ENCODE measurements at regions not wholly inside any gene's neighbourhood (a gene's known extent, or its start where the extent isn't known, plus 50 kb on each side); places are given as distances from the start of the nearest gene placed in this dataset.

DNA sequence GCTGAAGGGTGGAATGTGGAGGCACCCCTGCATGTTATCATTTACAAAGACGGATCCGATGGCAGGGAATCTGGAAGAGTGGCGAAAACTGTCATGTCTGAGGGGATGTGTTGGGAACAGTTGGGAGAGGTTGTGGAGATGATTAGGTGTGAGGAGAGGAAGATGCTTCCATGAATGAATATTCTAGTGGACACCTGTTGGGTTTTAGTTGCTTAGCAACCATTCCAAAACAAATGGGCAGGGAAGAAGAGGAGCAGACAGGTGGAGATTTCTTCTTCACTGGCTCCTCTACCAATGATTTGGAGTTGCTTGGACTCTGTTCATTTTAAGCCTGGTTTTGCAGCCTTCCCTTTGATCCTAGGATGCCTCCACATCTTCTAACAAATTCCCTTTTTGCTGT is 465.3 kb upstream of the CLINT1 start:
- Histone ChIP-seq H4K20me1 (ENCODE audit: insufficient read depth, low read length) (no peaks in the 10 kb centered on the region), H3K9ac (ENCODE audit: low read length) (no peak overlapping the region), H3K27ac (ENCODE audit: low read length) (no peak overlapping the region), H3K79me2 (ENCODE audit: low read length) (no peaks in the 10 kb centered on the region), H3K27me3 (replicated peaks; ENCODE audit: insufficient read depth, low read length) (no peaks in the 10 kb centered on the region), H3K9me3 (replicated peaks; ENCODE audit: insufficient read depth, low read length) (no peaks in the 10 kb centered on the region), H2AFZ (ENCODE audit: low read length) (no peak overlapping the region), H3K4me1 (ENCODE audit: low read length) (peaks cover 9% of the 10 kb centered on the region; the same call in 1 of the 2 replicates), H3K4me2 (ENCODE audit: low read depth, low read length) (no peak overlapping the region), H3F3A (ENCODE audit: insufficient read depth, low read length) (no peaks in the 10 kb centered on the region), H3K36me3 (replicated peaks; ENCODE audit: insufficient read depth, low read length) (no peaks in the 10 kb centered on the region), H3K9me2 (replicated peaks; ENCODE audit: insufficient read depth, low read length) (no peaks in the 10 kb centered on the region), H3K4me3 (ENCODE audit: low read length) (no peak overlapping the region)
- DNase-seq = no peak
- TF ChIP-seq, protein P1, sequence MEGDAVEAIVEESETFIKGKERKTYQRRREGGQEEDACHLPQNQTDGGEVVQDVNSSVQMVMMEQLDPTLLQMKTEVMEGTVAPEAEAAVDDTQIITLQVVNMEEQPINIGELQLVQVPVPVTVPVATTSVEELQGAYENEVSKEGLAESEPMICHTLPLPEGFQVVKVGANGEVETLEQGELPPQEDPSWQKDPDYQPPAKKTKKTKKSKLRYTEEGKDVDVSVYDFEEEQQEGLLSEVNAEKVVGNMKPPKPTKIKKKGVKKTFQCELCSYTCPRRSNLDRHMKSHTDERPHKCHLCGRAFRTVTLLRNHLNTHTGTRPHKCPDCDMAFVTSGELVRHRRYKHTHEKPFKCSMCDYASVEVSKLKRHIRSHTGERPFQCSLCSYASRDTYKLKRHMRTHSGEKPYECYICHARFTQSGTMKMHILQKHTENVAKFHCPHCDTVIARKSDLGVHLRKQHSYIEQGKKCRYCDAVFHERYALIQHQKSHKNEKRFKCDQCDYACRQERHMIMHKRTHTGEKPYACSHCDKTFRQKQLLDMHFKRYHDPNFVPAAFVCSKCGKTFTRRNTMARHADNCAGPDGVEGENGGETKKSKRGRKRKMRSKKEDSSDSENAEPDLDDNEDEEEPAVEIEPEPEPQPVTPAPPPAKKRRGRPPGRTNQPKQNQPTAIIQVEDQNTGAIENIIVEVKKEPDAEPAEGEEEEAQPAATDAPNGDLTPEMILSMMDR (IDR thresholded peaks at IDR 0.05; ENCODE audit: low read length) = no peak
- no peak for TF ChIP-seq EZH2 (optimal IDR thresholded peaks at IDR 0.05; ENCODE audit: low read depth, low read length)
- TF ChIP-seq EZH2phosphoT487 (IDR thresholded peaks at IDR 0.05; ENCODE audit: low read length) = no peak

DNA sequence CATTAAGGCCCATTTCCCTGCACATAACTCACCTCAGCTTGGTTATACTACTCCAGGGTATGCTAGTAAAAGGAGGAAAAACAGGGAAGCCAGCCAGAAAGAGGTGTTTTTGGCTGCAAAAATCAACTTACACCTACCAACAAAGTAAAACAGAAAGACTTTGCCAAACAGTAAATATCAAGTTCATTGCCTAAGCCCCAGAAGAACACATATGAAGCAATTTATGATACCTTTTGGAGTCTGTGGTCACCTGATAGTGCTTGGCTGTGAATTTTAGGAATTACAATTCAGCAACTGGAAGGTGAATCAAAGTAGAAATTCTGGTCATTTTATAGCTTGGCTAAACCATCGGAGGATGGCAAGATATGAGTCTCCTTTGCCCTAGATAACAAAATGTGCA is 463.7 kb upstream of the CLINT1 start:
- Histone ChIP-seq H3K27ac (ENCODE audit: low read length) (no peak overlapping the region), H3K36me3 (replicated peaks; ENCODE audit: insufficient read depth, low read length) (no peaks in the 10 kb centered on the region), H3K4me1 (ENCODE audit: low read length) (peaks cover 9% of the 10 kb centered on the region; the same call in 1 of the 2 replicates), H3K9ac (ENCODE audit: low read length) (no peak overlapping the region), H3K9me2 (replicated peaks; ENCODE audit: insufficient read depth, low read length) (no peaks in the 10 kb centered on the region), H3K79me2 (ENCODE audit: low read length) (no peaks in the 10 kb centered on the region), H3K4me3 (ENCODE audit: low read length) (no peak overlapping the region), H3K9me3 (replicated peaks; ENCODE audit: insufficient read depth, low read length) (no peaks in the 10 kb centered on the region), H2AFZ (ENCODE audit: low read length) (no peak overlapping the region), H3F3A (ENCODE audit: insufficient read depth, low read length) (no peaks in the 10 kb centered on the region), H3K27me3 (replicated peaks; ENCODE audit: insufficient read depth, low read length) (no peaks in the 10 kb centered on the region), H3K4me2 (ENCODE audit: low read depth, low read length) (no peak overlapping the region), H4K20me1 (ENCODE audit: insufficient read depth, low read length) (no peaks in the 10 kb centered on the region)
- DNase-seq = no peak
- TF ChIP-seq EZH2phosphoT487 (IDR thresholded peaks at IDR 0.05; ENCODE audit: low read length) (no peak), EZH2 (optimal IDR thresholded peaks at IDR 0.05; ENCODE audit: low read depth, low read length) (no peak)
- TF ChIP-seq, protein P1 (IDR thresholded peaks at IDR 0.05; ENCODE audit: low read length) = no peak

DNA sequence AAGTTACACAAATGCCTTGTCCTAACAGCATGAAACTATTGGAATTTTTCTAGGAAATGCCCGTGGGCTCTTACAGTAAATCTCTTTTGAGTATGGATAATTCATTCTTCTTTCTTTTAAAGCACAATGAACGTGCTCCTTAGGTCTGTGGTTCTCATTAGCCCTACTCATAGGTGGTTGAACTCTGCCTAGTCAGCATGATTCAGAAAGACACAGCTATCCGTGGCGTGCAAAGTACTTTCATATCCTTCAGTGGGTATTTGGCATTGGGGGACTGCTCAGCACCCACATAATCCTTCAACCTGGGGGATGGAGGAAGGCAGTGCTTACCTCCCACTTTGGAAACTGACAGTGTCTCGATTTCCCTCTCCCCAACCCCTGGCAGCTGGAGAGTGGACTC is 462.0 kb upstream of the CLINT1 start:
- Histone ChIP-seq H3K4me3 (ENCODE audit: low read length) (no peak overlapping the region), H3K4me1 (ENCODE audit: low read length) (peaks cover 14% of the 10 kb centered on the region; the same call in 1 of the 2 replicates), H3K79me2 (ENCODE audit: low read length) (no peaks in the 10 kb centered on the region), H2AFZ (ENCODE audit: low read length) (peak overlapping the region; percentile 37), H3K9ac (ENCODE audit: low read length) (no peak overlapping the region), H3K27me3 (replicated peaks; ENCODE audit: insufficient read depth, low read length) (no peaks in the 10 kb centered on the region), H3K4me2 (ENCODE audit: low read depth, low read length) (peak overlapping the region; percentile 34), H3K9me2 (replicated peaks; ENCODE audit: insufficient read depth, low read length) (no peaks in the 10 kb centered on the region), H3K27ac (ENCODE audit: low read length) (peak overlapping the region; percentile 7; the same call in 1 of the 2 replicates), H4K20me1 (ENCODE audit: insufficient read depth, low read length) (no peaks in the 10 kb centered on the region), H3F3A (ENCODE audit: insufficient read depth, low read length) (no peaks in the 10 kb centered on the region), H3K9me3 (replicated peaks; ENCODE audit: insufficient read depth, low read length) (no peaks in the 10 kb centered on the region), H3K36me3 (replicated peaks; ENCODE audit: insufficient read depth, low read length) (no peaks in the 10 kb centered on the region)
- peak; percentile 65 for DNase-seq
- no peak for TF ChIP-seq EZH2 (optimal IDR thresholded peaks at IDR 0.05; ENCODE audit: low read depth, low read length)
- TF ChIP-seq, protein P1 (IDR thresholded peaks at IDR 0.05; ENCODE audit: low read length) = no peak
- TF ChIP-seq EZH2phosphoT487 (IDR thresholded peaks at IDR 0.05; ENCODE audit: low read length) = no peak

Measured in MM.1S (cell line).